PC-3 (cell line): ENCODE measurements at regions not wholly inside any gene's neighbourhood (a gene's known extent, or its start where the extent isn't known, plus 50 kb on each side); places are given as distances from the start of the nearest gene placed in this dataset.

Experiments
- EZH2 ChIP-seq: fragments of 300-600 bp; sonication (generic); IDR thresholded peaks from one replicate; pipeline ENCODE4 v1.6.1; 2017; ENCODE audit warnings: antibody characterized with exemption, mild to moderate bottlenecking, low read length; ENCODE audit not compliant: unreplicated experiment
- TF ChIP-seq, protein P1 (sequence below): fragments of 300-600 bp; sonication (generic); conservative IDR thresholded peaks from 2 replicates; pipeline ENCODE4 v1.5.1; 2017; ENCODE audit warnings: antibody characterized with exemption, low read depth, mild to moderate bottlenecking, low read length

DNA sequence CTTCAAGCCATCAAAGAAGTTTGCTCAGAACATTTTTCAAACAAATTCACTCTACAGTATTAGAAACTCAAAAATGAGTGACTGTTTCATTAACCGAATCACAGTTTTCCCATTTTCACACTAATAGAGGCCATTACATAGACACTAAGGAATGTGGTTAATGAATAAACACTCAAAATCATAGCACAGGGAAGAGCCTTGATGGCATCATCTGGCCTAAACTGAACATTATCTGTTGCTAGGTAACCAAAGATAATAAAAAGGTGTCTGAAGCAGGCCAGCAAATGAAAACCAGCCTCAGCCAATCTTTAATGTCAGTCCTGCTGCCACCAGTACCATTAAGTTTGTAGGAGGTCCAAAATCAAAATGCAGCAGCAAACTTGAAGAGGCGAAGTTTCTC lies 492.4 kb upstream of the STEAP1 start:
- TF ChIP-seq EZH2: no peak
- TF ChIP-seq, protein P1, sequence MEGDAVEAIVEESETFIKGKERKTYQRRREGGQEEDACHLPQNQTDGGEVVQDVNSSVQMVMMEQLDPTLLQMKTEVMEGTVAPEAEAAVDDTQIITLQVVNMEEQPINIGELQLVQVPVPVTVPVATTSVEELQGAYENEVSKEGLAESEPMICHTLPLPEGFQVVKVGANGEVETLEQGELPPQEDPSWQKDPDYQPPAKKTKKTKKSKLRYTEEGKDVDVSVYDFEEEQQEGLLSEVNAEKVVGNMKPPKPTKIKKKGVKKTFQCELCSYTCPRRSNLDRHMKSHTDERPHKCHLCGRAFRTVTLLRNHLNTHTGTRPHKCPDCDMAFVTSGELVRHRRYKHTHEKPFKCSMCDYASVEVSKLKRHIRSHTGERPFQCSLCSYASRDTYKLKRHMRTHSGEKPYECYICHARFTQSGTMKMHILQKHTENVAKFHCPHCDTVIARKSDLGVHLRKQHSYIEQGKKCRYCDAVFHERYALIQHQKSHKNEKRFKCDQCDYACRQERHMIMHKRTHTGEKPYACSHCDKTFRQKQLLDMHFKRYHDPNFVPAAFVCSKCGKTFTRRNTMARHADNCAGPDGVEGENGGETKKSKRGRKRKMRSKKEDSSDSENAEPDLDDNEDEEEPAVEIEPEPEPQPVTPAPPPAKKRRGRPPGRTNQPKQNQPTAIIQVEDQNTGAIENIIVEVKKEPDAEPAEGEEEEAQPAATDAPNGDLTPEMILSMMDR: no peak
